GM21723 (cell line): ENCODE measurements at regions not wholly inside any gene's neighbourhood (a gene's known extent, or its start where the extent isn't known, plus 50 kb on each side); places are given as distances from the start of the nearest gene placed in this dataset.

Source experiments
- ATAC-seq: cut with Tn5 transposase; IDR thresholded peaks from one replicate; pipeline ENCODE4 v1.9.1; 2021; ENCODE audit warnings: mild to moderate bottlenecking, moderate library complexity; ENCODE audit not compliant: unreplicated experiment

- no peak for ATAC-seq
These were observed 440.0 kb upstream of the PROK2 start for GRCh38 chr3:72224804-72225509.

GRCh38 chr3:72223628-72224027 lies 438.7 kb upstream of the PROK2 start:
- no peak for ATAC-seq

GRCh38 chr3:72223116-72223515 lies 438.2 kb upstream of the PROK2 start:
- ATAC-seq = no peak

GRCh38 chr3:72222410-72222809 lies 437.5 kb upstream of the PROK2 start:
- ATAC-seq = no peak

GRCh38 chr3:72220946-72221345 lies 436.0 kb upstream of the PROK2 start:
- ATAC-seq = no peak

- no peak for ATAC-seq
These were observed 434.8 kb upstream of the PROK2 start for GRCh38 chr3:72219752-72220151.

- ATAC-seq = no peak
These were observed 432.6 kb upstream of the PROK2 start for GRCh38 chr3:72217570-72217969.

GRCh38 chr3:72214066-72214951 lies 429.4 kb upstream of the PROK2 start:
- no peak for ATAC-seq

- no peak for ATAC-seq
These were observed 428.5 kb upstream of the PROK2 start for GRCh38 chr3:72213296-72214065.

GRCh38 chr3:72212396-72212795 lies 427.4 kb upstream of the PROK2 start:
- ATAC-seq = no peak

- ATAC-seq = no peak
These were observed 425.3 kb upstream of the PROK2 start for GRCh38 chr3:72210261-72210660.

GRCh38 chr3:72205297-72205826 lies 420.4 kb upstream of the PROK2 start:
- ATAC-seq = no peak

- no peak for ATAC-seq
These were observed 419.5 kb upstream of the PROK2 start for GRCh38 chr3:72204452-72204851.

GRCh38 chr3:72203613-72204349 lies 418.8 kb upstream of the PROK2 start:
- ATAC-seq = no peak

GRCh38 chr3:72203105-72203504 lies 418.2 kb upstream of the PROK2 start:
- no peak for ATAC-seq

- ATAC-seq = no peak
These were observed 415.4 kb upstream of the PROK2 start for GRCh38 chr3:72200332-72200731.

GRCh38 chr3:72199530-72199929 lies 414.6 kb upstream of the PROK2 start:
- ATAC-seq = no peak

- ATAC-seq = no peak
These were observed 411.5 kb upstream of the PROK2 start for GRCh38 chr3:72196377-72196929.

GRCh38 chr3:72195895-72196294 lies 410.9 kb upstream of the PROK2 start:
- no peak for ATAC-seq

- no peak for ATAC-seq
These were observed 409.5 kb upstream of the PROK2 start for GRCh38 chr3:72194458-72194857.
